Stimulated activated naive CD4-positive, alpha-beta T cell (primary cell): ENCODE measurements at regions not wholly inside any gene's neighbourhood (a gene's known extent, or its start where the extent isn't known, plus 50 kb on each side); places are given as distances from the start of the nearest gene placed in this dataset.
A peak's percentile ranks its signal among the peaks of the same experiment; 100 is the strongest.

ENCODE experiments used
- DNase-seq, 6 experiments: peaks; one replicate each; lab custom pipeline; 2025; lab: John Stamatoyannopoulos, UW

DNA sequence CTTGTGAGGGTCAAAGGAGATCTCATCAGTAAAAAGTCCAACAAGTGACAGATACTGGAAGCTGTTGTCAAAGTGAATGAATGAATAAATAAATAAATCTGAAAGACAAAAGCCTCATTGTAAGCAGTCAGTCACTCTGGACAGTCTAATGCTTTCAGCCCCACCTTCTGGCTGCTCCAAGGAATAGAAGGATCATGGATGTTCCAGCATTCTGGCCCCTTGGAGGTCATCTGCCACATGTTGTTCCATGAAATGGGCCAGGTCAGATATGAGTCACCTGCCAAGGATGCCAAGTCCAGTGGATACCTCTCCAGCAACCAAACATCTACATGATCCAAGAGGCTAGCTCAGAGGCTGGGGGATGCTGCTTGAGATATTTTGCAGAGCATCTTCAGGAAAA lies 185.6 kb downstream of the BMP7 start:
- DNase-seq = no peak

GRCh38 chr20:57082357-57082945 lies 184.0 kb downstream of the BMP7 start:
- DNase-seq = no peak

DNA sequence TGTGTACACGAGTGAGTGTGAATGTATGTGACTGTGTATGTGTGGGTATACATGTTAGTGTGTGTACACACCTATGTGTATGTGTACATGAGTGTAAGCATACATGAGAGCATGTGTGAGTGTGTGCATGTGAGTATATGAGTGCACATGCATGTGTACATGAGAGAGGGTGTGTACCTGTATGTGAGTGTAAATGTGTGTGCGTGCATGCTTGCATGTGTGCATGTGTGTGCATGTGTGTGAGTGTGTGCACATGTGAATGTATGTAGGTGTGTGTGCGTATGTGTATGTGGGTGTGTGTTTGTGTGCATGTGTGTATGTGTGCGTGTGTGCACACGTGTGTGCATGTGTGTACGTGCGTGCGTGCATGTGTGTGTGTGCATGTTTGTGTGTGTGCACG lies 183.4 kb downstream of the BMP7 start:
- DNase-seq = no peak

DNA sequence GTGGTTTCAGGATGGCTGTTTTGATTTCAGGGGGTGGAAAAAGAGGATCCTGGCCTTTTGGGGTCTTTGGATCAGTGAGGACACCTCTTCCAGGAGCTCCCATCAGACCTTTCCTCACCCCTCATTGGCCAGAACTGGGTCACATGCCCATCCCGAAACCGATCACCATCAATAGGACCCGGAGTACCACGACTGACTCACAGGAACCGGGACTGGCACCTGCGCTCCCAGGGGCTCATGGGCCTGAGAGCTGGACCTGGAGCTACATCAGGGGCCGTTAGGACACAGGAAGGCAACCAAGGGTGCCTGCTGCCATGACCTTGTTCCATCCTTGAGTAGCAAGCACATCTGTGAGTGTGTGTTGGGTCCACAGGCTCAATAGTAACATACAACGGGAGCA lies 180.4 kb downstream of the BMP7 start:
- DNase-seq = no peak

GRCh38 chr20:57087102-57087501 lies 179.3 kb downstream of the BMP7 start:
- no peak for DNase-seq

GRCh38 chr20:57087705-57088104 lies 178.7 kb downstream of the BMP7 start:
- DNase-seq = no peak

GRCh38 chr20:57088436-57088835 lies 178.0 kb downstream of the BMP7 start:
- DNase-seq = no peak

DNA sequence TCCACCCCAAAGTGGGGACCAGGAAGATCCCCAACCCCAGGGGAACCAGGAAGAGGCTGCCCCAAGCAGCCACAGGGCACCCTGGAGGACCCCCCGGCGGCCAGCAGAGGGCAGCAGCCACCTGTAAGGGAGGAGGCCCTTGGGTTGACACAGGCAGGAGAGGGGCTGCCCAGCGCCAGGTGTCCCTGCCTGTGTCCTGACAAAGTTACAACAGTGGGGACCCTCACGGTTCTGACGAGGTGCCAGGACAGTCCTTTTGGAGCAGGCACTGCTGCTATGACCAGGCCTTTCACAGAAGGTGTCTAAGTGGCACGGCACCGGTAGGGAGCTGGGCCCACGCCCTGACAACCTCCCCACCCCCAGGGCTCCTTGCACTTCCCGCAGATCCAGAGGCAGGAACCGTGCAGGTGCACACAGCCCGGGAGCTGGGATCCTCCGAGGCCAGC lies 176.7 kb downstream of the BMP7 start:
- peak in 5 of 6 experiments; percentile 25 to 45 (median 39) for DNase-seq

- DNase-seq = no peak
Observed at GRCh38 chr20:57090590-57091560, 175.6 kb downstream of the BMP7 start.

- DNase-seq = no peak
Observed at GRCh38 chr20:57091748-57092111, 174.7 kb downstream of the BMP7 start.

GRCh38 chr20:57092112-57092899 lies 174.1 kb downstream of the BMP7 start:
- DNase-seq = peak; percentile 14 to 46 (median 29)

- no peak for DNase-seq
Observed at GRCh38 chr20:57092900-57093530, 173.4 kb downstream of the BMP7 start.

DNA sequence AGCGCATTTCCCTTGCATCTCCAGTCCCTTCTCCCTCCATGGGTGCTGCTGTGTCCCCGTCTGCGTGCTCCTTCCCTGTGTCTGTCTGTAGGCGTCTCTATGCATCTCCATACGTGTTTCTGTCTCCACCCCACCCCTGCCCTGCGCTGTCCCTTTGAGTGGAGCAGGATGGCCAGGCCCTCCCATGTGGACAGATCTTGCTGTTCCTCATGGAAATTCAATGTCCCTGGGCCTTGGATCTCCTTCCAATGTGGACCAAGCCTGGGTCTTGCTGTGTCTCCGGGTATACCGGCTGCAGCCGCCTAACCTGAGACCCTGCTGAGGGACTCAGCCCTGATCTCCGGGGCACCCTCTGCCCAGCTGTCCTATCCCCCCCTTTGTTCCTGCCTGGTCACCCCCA lies 172.7 kb downstream of the BMP7 start:
- DNase-seq = no peak

GRCh38 chr20:57094252-57094891 lies 172.1 kb downstream of the BMP7 start:
- DNase-seq = no peak

GRCh38 chr20:57094991-57095390 lies 171.4 kb downstream of the BMP7 start:
- DNase-seq = no peak

GRCh38 chr20:57095426-57095825 lies 171.0 kb downstream of the BMP7 start:
- DNase-seq = no peak

GRCh38 chr20:57097245-57097915 lies 169.1 kb downstream of the BMP7 start:
- no peak for DNase-seq

- DNase-seq = no peak
Observed at GRCh38 chr20:57102160-57102559, 164.3 kb downstream of the BMP7 start.

- DNase-seq = no peak
Observed at GRCh38 chr20:57102566-57102965, 163.9 kb downstream of the BMP7 start.

DNA sequence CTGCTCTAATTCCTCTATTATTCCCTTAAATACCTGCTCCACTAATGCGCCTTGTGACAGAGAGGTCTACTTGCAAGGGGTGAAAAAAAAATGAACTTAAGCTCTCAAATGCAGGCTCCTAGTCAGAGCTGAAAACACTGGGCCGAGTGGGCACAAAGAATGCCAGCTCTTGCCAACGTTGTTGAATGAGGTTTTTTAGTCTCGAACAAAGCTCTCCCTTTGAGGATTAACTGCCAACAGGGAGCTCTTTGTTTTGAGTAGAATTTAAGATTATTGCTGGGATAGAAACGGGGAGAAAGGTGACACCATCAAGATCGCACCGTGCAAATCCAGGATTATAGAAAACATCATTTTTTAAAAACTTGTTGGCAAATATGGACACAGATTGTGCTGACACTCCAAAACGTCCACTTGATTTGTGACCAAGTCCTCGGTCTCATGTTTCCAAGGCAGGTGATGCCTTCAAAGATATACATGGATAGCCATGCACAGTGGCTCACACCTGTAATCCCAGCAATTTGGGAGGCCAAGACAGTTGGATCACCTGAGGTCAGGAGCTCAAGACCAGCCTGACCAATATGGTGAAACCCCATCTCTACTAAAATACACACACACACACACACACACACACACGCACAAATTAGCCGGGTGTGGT lies 163.2 kb downstream of the BMP7 start:
- DNase-seq = no peak
